Fibroblast of villous mesenchyme (primary cell): ENCODE measurements at regions not wholly inside any gene's neighbourhood (a gene's known extent, or its start where the extent isn't known, plus 50 kb on each side); places are given as distances from the start of the nearest gene placed in this dataset.

Experiments
- DNase-seq: peaks from one replicate; pipeline ENCODE4 v3.0.0-alpha.2; 2010; ENCODE audit warnings: low read depth
- H3K4me3 ChIP-seq: 2 replicates; pipeline ENCODE4 v1.5.1; 2011; ENCODE audit warnings: low read depth, mild to moderate bottlenecking, low read length
- TF ChIP-seq, protein P1 (sequence below): IDR thresholded peaks from 2 replicates; pipeline ENCODE4 v1.5.1; 2012; ENCODE audit warnings: low read depth, mild to moderate bottlenecking, low read length; ENCODE audit not compliant: insufficient read depth

GRCh38 chr4:131192318-131192717 lies 1956.8 kb upstream of the PCDH10 start:
- DNase-seq = no peak
- no peak overlapping the region for H3K4me3 ChIP-seq
- TF ChIP-seq, protein P1, sequence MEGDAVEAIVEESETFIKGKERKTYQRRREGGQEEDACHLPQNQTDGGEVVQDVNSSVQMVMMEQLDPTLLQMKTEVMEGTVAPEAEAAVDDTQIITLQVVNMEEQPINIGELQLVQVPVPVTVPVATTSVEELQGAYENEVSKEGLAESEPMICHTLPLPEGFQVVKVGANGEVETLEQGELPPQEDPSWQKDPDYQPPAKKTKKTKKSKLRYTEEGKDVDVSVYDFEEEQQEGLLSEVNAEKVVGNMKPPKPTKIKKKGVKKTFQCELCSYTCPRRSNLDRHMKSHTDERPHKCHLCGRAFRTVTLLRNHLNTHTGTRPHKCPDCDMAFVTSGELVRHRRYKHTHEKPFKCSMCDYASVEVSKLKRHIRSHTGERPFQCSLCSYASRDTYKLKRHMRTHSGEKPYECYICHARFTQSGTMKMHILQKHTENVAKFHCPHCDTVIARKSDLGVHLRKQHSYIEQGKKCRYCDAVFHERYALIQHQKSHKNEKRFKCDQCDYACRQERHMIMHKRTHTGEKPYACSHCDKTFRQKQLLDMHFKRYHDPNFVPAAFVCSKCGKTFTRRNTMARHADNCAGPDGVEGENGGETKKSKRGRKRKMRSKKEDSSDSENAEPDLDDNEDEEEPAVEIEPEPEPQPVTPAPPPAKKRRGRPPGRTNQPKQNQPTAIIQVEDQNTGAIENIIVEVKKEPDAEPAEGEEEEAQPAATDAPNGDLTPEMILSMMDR = no peak

DNA sequence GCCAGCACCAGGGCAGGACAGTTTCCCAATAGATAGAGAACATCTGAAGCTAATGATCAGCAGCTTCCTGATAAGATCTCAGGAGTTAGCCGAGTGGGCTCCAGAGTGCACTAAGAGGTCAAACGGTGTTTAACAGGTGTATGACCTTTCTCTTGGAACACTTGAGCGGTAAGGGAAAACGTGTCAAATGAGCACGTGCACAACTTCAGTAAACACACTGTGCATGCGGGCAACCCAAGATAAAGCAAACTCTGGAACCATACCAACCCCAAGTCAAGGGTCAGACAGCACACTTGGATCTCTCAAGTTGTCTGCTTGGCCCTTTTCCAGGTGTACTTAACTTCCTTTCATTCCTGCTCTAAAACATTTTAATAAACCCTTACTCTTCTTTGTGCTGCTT lies 1941.5 kb upstream of the PCDH10 start:
- TF ChIP-seq, protein P1 = no peak
- H3K4me3 ChIP-seq = no peak overlapping the region

GRCh38 chr4:131248314-131248713 lies 1900.8 kb upstream of the PCDH10 start:
- H3K4me3 ChIP-seq = no peak overlapping the region
- DNase-seq = no peak
- TF ChIP-seq, protein P1 = no peak

More for the DNA sequence above, 1941.5 kb upstream of the PCDH10 start:
- no peak for DNase-seq

DNA sequence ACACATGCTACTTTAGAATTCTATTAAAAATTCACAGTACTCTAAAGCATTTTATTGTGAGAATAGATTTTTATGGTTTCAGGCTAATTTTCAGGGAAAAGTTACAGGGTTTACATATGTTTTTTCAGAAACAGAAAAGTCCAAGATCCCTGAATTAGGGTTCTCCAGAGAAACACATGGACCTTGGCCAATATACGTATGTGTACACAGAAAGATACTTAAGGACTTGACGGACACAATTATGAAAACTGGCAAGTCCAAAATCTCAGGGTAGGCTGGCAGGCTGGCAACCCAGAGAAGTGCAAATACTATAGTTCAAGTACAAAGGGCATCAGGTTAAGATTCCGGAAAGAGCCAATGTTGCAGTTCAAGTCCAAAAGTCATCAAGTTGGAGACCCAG lies 1897.8 kb upstream of the PCDH10 start:
- H3K4me3 ChIP-seq = no peak overlapping the region
- no peak for DNase-seq
- TF ChIP-seq, protein P1 = no peak

DNA sequence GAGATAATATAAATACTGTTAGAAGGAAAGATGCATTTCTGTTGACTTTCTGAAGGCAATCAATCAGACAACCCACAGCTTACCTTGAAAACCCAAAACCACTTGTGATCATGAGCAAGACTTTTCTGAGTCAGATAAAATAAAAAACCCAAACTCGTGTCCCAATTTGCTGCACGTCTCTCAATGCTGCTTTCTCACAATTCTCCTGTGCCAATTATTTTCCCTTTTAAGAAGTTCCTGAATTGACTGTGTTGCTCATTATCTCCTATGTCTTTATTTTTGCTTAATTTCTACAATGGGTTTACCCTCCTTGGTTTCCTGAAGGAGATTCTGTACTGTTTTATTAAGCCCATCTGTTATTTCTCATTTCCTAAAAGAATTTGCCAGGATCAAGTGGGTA lies 1891.9 kb upstream of the PCDH10 start:
- TF ChIP-seq, protein P1 = no peak
- no peak overlapping the region for H3K4me3 ChIP-seq
- DNase-seq = no peak

DNA sequence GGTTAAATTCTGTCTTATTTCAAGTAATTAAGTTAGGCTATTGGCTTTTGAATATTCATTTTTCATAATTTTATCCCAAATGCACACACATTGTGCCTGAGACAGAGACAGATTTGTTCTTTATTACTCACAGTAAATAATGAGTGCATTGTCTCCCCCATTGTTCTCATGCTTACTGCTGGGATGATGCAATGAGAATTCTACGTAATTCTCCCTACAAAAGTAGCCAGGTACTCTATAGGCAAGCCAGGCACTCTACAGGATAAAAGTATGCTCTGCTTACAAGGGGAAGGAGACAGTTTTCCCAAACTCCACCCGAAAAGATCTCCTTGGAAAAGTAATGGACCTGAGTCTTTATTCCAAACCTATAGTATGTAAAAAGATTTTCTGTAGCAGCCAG lies 1890.7 kb upstream of the PCDH10 start:
- TF ChIP-seq, protein P1 = no peak
- DNase-seq = no peak
- H3K4me3 ChIP-seq = no peak overlapping the region

GRCh38 chr4:131288441-131288840 lies 1860.7 kb upstream of the PCDH10 start:
- H3K4me3 ChIP-seq = no peak overlapping the region
- DNase-seq = no peak
- TF ChIP-seq, protein P1 = no peak
